Activated CD4-positive, alpha-beta T cell treated with anti-CD3 and anti-CD28 coated beads for 36 hours (primary cell): ENCODE measurements at regions not wholly inside any gene's neighbourhood (a gene's known extent, or its start where the extent isn't known, plus 50 kb on each side); places are given as distances from the start of the nearest gene placed in this dataset.
A peak's percentile ranks its signal among the peaks of the same experiment; 100 is the strongest.
"Not testable (repeated sequence)": the region's sequence is repeated elsewhere in the genome, so short reads cannot be mapped to it uniquely, and the experiment has no call there.

Source experiments
- ATAC-seq: fragments of 200-7000 bp; cut with Tn5 transposase; one replicate; pipeline ENCODE4 v1.10.0; 2021; ENCODE audit warnings: mild to moderate bottlenecking, moderate library complexity
- CTCF ChIA-PET: fragments of 350-600 bp; sonication (Branson Sonifier 250); formaldehyde crosslinking; loops from one replicate; lab custom pipeline; 2021; ENCODE audit warnings: antibody characterized with exemption; lab: Charles Lee
- POLR2A ChIA-PET: fragments of 350-600 bp; sonication (Branson Sonifier 250); formaldehyde crosslinking; loops from one replicate; lab custom pipeline; 2021; ENCODE audit warnings: antibody characterized with exemption, inconsistent platforms; lab: Charles Lee
- DNase-seq: peaks from one replicate; pipeline ENCODE4 v3.0.0-alpha.2; 2020
- H3K27ac Mint-ChIP-seq: one replicate; pipeline ENCODE4 v1.8.0; 2021; ENCODE audit warnings: mixed read lengths
- H3K27me3 Mint-ChIP-seq: one replicate; pipeline ENCODE4 v1.8.0; 2021; ENCODE audit warnings: mixed read lengths
- H3K36me3 Mint-ChIP-seq: one replicate; pipeline ENCODE4 v1.8.0; 2021; ENCODE audit warnings: low read depth, mixed read lengths
- H3K4me1 Mint-ChIP-seq: one replicate; pipeline ENCODE4 v1.8.0; 2021; ENCODE audit warnings: mixed read lengths
- H3K4me3 Mint-ChIP-seq: one replicate; pipeline ENCODE4 v1.8.0; 2021; ENCODE audit warnings: mild to moderate bottlenecking, moderate library complexity, mixed read lengths
- H3K9me3 Mint-ChIP-seq: one replicate; pipeline ENCODE4 v1.8.0; 2021; ENCODE audit warnings: low read depth, mixed read lengths
- intact Hi-C, 2 experiments: fragments of 100-400 bp; cut with DNase I in 1 of 2; cut with micrococcal nuclease in 1 of 2; formaldehyde crosslinking; loops; one replicate each; pipeline versions ENCODE4 v1.14.2 to v1.15.1; 2022 to 2024; cut with DNase I, micrococcal nuclease

- Mint-ChIP-seq H3K4me3 (no peak overlapping the region), H3K4me1 (no peaks in the 10 kb centered on the region), H3K27ac (no peak overlapping the region), H3K27me3 (peaks cover 1% of the 10 kb centered on the region), H3K36me3 (peaks cover 4% of the 10 kb centered on the region), H3K9me3 (peaks cover 16% of the 10 kb centered on the region)
- ChIA-PET POLR2A (no interaction called here), CTCF (no interaction called here)
- ATAC-seq (no peak), DNase-seq (no peak)
- intact Hi-C loops: no loop called here
Measured at GRCh38 chr1:100597061-100597741, 59.3 kb downstream of the GPR88 start.

GRCh38 chr1:100597784-100598183 lies 59.8 kb downstream of the GPR88 start:
- ChIA-PET POLR2A (no interaction called here), CTCF (no interaction called here)
- peaks cover 20% of the 10 kb centered on the region for H3K9me3 Mint-ChIP-seq
- H3K4me1 Mint-ChIP-seq: no peaks in the 10 kb centered on the region
- no peak for DNase-seq
- intact Hi-C loops: no loop called here
- H3K27me3 Mint-ChIP-seq: peaks cover 2% of the 10 kb centered on the region
- peaks cover 5% of the 10 kb centered on the region for H3K36me3 Mint-ChIP-seq
- no peak for ATAC-seq
- no peak overlapping the region for H3K4me3 Mint-ChIP-seq
- no peak overlapping the region for H3K27ac Mint-ChIP-seq

- POLR2A ChIA-PET, H3K4me3 Mint-ChIP-seq, intact Hi-C loops, H3K27ac Mint-ChIP-seq, H3K27me3 Mint-ChIP-seq, H3K4me1 Mint-ChIP-seq, ATAC-seq, DNase-seq, H3K36me3 Mint-ChIP-seq, CTCF ChIA-PET: not testable (repeated sequence)
- peaks cover 28% of the 10 kb centered on the region for H3K9me3 Mint-ChIP-seq
Measured at GRCh38 chr1:100600377-100600776, 62.4 kb downstream of the GPR88 start.

GRCh38 chr1:100602028-100602427 lies 64.1 kb downstream of the GPR88 start:
- H3K4me3 Mint-ChIP-seq, CTCF ChIA-PET, H3K4me1 Mint-ChIP-seq, POLR2A ChIA-PET, ATAC-seq, DNase-seq, H3K27ac Mint-ChIP-seq, intact Hi-C loops, H3K36me3 Mint-ChIP-seq: not testable (repeated sequence)
- H3K27me3 Mint-ChIP-seq: peaks cover 13% of the 10 kb centered on the region
- peaks cover 28% of the 10 kb centered on the region for H3K9me3 Mint-ChIP-seq

- intact Hi-C loops: no loop called here
- Mint-ChIP-seq H3K4me3 (no peak overlapping the region), H3K27me3 (peaks cover 13% of the 10 kb centered on the region), H3K9me3 (peaks cover 24% of the 10 kb centered on the region), H3K36me3 (peaks cover 5% of the 10 kb centered on the region), H3K4me1 (no peaks in the 10 kb centered on the region), H3K27ac (no peak overlapping the region)
- ATAC-seq: no peak
- CTCF ChIA-PET: no interaction called here
- DNase-seq: no peak
- POLR2A ChIA-PET: no interaction called here
Measured at GRCh38 chr1:100604372-100604771, 66.4 kb downstream of the GPR88 start.

GRCh38 chr1:100606438-100606837 lies 68.5 kb downstream of the GPR88 start:
- Mint-ChIP-seq H3K36me3 (peaks cover 3% of the 10 kb centered on the region), H3K9me3 (peaks cover 14% of the 10 kb centered on the region), H3K27me3 (peaks cover 13% of the 10 kb centered on the region), H3K27ac (no peak overlapping the region), H3K4me3 (no peak overlapping the region), H3K4me1 (no peaks in the 10 kb centered on the region)
- ChIA-PET POLR2A (no interaction called here), CTCF (interaction anchor here (0.5 to 2.6 kb wide), 6 partner anchors 12 to 868 kb away, joined by 3 to 11 read pairs (median 4); no protein-coding TSS in a partner anchor)
- intact Hi-C loops: loop anchor here in 1 of 2 experiments (2.0 kb wide), 1 partner anchor 262 kb away; no protein-coding TSS in a partner anchor
- ATAC-seq: no peak
- peak; percentile 22 for DNase-seq

GRCh38 chr1:100607628-100608240 lies 69.8 kb downstream of the GPR88 start:
- ChIA-PET CTCF (interaction anchor here (2.6 kb wide), 1 partner anchor 261 kb away, joined by 11 read pairs; no protein-coding TSS in a partner anchor), POLR2A (no interaction called here)
- Mint-ChIP-seq H3K4me1 (no peaks in the 10 kb centered on the region), H3K9me3 (peaks cover 8% of the 10 kb centered on the region), H3K4me3 (no peak overlapping the region), H3K27ac (no peak overlapping the region), H3K36me3 (no peaks in the 10 kb centered on the region), H3K27me3 (peaks cover 11% of the 10 kb centered on the region)
- no peak for DNase-seq
- intact Hi-C loops: loop anchor here in 1 of 2 experiments (2.0 kb wide), 1 partner anchor 261 kb away; no protein-coding TSS in a partner anchor
- ATAC-seq: no peak

- Mint-ChIP-seq H3K4me1 (peaks cover 16% of the 10 kb centered on the region), H3K27me3 (peaks cover 11% of the 10 kb centered on the region), H3K36me3 (no peaks in the 10 kb centered on the region), H3K27ac (no peak overlapping the region), H3K9me3 (no peaks in the 10 kb centered on the region), H3K4me3 (no peak overlapping the region)
- ChIA-PET CTCF (interaction anchor here (1.0 to 1.2 kb wide), 4 partner anchors 9 to 259 kb away, joined by 3 read pairs; no protein-coding TSS in a partner anchor), POLR2A (no interaction called here)
- ATAC-seq (no peak), DNase-seq (no peak)
- intact Hi-C loops: no loop called here
Measured at GRCh38 chr1:100609849-100610248, 71.9 kb downstream of the GPR88 start.

- H3K36me3 Mint-ChIP-seq: no peaks in the 10 kb centered on the region
- intact Hi-C loops: no loop called here
- DNase-seq (no peak), ATAC-seq (no peak)
- H3K4me1 Mint-ChIP-seq: peaks cover 19% of the 10 kb centered on the region
- ChIA-PET CTCF (no interaction called here), POLR2A (no interaction called here)
- H3K27me3 Mint-ChIP-seq: peaks cover 2% of the 10 kb centered on the region
- H3K4me3 Mint-ChIP-seq: no peak overlapping the region
- H3K27ac Mint-ChIP-seq: no peak overlapping the region
- H3K9me3 Mint-ChIP-seq: no peaks in the 10 kb centered on the region
Measured at GRCh38 chr1:100611086-100611485, 73.1 kb downstream of the GPR88 start.

- Mint-ChIP-seq H3K9me3 (no peaks in the 10 kb centered on the region), H3K27me3 (no peaks in the 10 kb centered on the region), H3K4me3 (no peak overlapping the region), H3K27ac (no peak overlapping the region), H3K36me3 (no peaks in the 10 kb centered on the region), H3K4me1 (peaks cover 19% of the 10 kb centered on the region)
- CTCF ChIA-PET: interaction anchor here (0.6 kb wide), 1 partner anchor 284 kb away, joined by 3 read pairs; no protein-coding TSS in a partner anchor
- intact Hi-C loops: no loop called here
- POLR2A ChIA-PET: no interaction called here
- DNase-seq: no peak
- no peak for ATAC-seq
Measured at GRCh38 chr1:100612540-100612939, 74.6 kb downstream of the GPR88 start.

GRCh38 chr1:100613817-100614559 lies 76.0 kb downstream of the GPR88 start:
- no peak overlapping the region for H3K4me3 Mint-ChIP-seq
- ChIA-PET POLR2A (no interaction called here), CTCF (interaction anchor here (0.6 to 1.1 kb wide), 2 partner anchors 9 to 12 kb away, joined by 3 to 5 read pairs; no protein-coding TSS in a partner anchor)
- H3K36me3 Mint-ChIP-seq: no peaks in the 10 kb centered on the region
- intact Hi-C loops: no loop called here
- DNase-seq (no peak), ATAC-seq (peak; percentile 47)
- no peak overlapping the region for H3K27ac Mint-ChIP-seq
- no peaks in the 10 kb centered on the region for H3K9me3 Mint-ChIP-seq
- H3K4me1 Mint-ChIP-seq: peaks cover 19% of the 10 kb centered on the region
- peaks cover 2% of the 10 kb centered on the region for H3K27me3 Mint-ChIP-seq
